Left cardiac atrium (tissue), 4 donors: ENCODE measurements at regions not wholly inside any gene's neighbourhood (a gene's known extent, or its start where the extent isn't known, plus 50 kb on each side); places are given as distances from the start of the nearest gene placed in this dataset.

Experiments
- ATAC-seq, 2 donors: fragments of 200-7000 bp; cut with Tn5 transposase; one replicate each; pipeline ENCODE4 v1.9.1; 2020; ENCODE audit warnings: mild to moderate bottlenecking in 2 of 2, moderate library complexity in 2 of 2
- DNase-seq: peaks from one replicate; pipeline ENCODE4 v3.0.0-alpha.2; 2020
- intact Hi-C, 2 donors: fragments of 100-400 bp; cut with DNase I; formaldehyde crosslinking; loops; one replicate each; pipeline versions ENCODE4 v1.14.1 to v1.15.1; 2022 to 2023
- donor health status: DM: no; HTN: yes; CAD: no.
- donor health status: DM: no; HTN: yes; CAD: no; lungs with severe emphysema.
- donor health status: DM: yes; HTN: yes; CAD: no.
- donor health status: Dilated cardiomyopathy.

DNA sequence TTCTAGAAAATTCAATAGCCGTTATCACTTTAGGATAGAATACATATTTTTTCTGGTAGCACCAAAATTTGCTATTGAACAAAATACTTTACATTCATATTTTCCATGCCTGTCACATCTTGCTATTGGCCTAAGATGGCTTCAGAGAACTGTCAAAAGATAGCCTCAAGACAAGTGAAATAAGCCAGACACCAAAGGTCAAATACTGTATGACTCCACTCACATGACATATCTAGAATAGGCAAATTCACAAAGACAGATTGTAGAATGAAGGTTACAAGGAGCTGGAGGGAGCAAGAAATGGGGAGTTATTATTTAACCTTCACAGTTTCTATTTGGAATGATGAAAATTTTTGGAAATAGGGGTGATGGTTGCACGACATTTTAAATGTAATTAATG is 223.7 kb upstream of the ZC3H12C start:
- ATAC-seq (no peak), DNase-seq (no peak)
- intact Hi-C loops: loop anchor here (5.0 to 10.0 kb wide), 2 partner anchors 1165 to 1172 kb away; no protein-coding TSS in a partner anchor

DNA sequence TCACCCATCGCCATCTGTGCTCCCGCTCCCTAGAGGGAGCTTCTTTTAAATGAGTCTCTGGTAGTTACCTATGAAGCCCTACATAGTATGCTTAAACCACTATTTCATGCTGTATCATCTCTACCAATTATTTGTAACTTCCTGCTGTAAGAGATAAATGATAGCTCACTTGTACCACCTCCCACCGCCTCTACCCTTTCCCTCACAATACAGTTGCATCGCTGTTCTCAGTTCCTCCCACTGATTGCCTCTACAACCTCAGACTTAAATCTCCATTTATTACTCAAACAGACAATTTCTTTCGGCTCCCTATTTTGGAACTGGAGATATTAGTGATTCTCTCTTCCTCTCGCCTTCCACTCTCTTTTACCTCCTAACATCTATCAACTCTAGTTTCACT is 222.9 kb upstream of the ZC3H12C start:
- DNase-seq (no peak), ATAC-seq (no peak)
- intact Hi-C loops: no loop called here

DNA sequence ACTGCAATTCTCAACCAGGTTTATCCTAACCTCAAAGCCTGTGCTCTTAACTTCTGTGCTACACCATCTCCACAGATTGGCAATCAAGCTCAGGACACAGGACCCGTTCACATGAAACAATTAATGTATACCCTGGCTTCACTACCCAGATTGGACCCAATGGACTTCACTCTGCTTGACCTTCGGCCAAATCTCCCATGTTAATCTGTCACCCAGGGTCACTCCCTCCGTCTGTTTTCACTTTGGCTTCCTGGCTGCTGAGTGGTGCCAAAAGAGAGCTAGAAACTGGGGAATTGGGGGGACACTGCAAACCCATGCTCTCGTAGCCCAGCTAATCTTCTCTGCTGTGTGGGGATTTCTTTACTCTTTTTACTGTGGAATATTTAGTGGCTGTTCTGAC is 216.1 kb upstream of the ZC3H12C start:
- intact Hi-C loops: no loop called here
- DNase-seq (no peak), ATAC-seq (no peak)

DNA sequence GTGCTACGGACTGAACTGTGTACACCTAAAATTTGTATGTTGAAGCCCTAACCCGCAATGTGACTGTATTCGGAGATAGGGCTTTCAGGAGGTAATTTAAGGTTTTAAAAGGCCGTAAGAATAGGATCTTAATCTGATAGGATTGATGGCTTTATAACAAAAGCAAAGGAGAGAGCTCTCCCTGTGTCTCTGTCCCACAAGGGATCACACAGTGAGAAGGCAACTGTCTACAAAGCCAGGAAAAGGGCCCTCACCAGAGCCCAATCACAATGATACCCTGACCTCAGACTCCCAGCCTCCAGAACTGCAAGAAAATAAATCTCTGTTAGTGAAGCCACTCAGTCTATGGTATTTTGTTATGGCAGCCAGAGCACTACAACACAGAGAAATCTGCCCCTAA is 208.7 kb upstream of the ZC3H12C start:
- intact Hi-C loops: no loop called here
- DNase-seq: no peak
- ATAC-seq: no peak

DNA sequence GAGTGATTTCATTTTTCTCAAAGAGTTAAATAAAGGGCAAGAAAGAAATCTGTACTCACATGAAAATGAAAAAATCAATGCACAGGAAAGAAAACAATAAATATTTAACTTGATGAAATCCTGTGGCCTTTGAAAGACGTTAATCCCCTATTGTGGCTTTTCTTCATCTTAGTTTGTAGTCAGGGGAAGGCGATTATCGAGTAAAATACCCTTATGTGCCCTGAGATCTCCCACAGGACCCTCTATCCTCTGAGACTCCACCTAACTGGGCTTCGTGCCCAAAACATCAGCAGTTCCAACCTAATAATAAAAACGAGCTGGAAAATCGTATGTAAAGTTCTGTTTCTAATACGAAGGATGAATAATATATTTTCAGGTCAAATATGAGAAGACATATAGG is 208.2 kb upstream of the ZC3H12C start:
- intact Hi-C loops: no loop called here

DNA sequence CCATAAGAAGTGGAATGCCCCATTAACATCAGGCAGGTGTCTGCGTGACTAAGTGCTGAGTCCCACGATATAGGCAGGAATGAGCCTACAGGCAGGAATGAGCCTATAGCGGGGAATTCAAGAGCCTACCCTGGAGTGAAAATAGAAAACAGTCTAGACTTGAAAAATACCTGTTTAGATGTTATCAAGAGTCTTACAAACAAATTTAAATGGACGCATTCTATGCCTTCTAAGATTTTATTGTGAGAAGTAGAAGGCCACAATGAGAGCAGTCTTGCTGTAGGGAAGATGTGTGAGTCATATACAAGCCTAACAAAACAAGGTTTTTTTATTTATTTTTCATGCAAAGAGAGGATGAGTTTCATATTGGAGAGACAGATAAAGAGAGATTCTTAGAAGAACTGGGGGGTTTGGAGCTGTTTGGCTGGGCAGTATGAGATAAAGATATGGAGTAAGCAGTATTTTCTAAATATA is 200.8 kb upstream of the ZC3H12C start:
- intact Hi-C loops: no loop called here
- DNase-seq (no peak), ATAC-seq (no peak)

More for the DNA sequence above, 208.2 kb upstream of the ZC3H12C start:
- ATAC-seq (no peak), DNase-seq (no peak)

DNA sequence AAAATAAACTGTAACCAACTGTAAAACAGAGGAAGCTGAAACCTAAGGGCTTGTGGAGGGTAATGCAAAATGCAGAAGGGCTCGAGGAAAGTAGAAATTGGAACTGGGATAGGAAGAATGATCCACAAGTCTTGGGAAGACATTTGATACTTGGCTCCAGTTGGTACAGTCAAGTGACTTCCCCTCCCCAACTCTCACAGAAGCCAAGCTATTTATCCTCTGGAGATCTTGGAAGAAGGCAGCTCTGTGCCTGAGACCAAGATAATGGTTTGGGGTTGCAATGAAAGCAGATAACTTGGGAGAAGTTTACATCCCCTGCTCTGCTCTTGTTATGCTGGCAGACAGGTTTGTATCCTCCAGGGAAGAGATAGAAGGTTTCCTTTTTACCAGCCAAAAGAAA is 198.9 kb upstream of the ZC3H12C start:
- intact Hi-C loops: no loop called here
- DNase-seq (no peak), ATAC-seq (no peak)

DNA sequence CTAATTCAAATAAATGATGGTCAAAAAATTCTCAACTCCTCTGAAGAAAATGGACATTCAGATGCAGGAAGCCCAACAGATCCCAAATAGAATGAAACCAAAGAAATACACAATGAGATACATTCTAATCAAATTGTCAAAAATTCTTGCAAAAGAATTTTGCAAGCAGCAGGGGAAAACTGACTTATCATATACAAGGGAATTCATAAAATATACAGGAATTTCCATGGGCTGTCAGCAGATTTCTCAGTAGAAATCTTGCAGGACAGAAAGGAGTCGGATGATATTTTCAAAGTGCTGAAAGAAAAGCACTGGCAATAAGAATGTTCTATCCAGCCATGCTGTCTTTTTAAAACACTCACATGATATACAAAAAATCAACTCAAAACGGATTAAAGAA is 194.6 kb upstream of the ZC3H12C start:
- intact Hi-C loops: no loop called here
- ATAC-seq (no peak), DNase-seq (no peak)

DNA sequence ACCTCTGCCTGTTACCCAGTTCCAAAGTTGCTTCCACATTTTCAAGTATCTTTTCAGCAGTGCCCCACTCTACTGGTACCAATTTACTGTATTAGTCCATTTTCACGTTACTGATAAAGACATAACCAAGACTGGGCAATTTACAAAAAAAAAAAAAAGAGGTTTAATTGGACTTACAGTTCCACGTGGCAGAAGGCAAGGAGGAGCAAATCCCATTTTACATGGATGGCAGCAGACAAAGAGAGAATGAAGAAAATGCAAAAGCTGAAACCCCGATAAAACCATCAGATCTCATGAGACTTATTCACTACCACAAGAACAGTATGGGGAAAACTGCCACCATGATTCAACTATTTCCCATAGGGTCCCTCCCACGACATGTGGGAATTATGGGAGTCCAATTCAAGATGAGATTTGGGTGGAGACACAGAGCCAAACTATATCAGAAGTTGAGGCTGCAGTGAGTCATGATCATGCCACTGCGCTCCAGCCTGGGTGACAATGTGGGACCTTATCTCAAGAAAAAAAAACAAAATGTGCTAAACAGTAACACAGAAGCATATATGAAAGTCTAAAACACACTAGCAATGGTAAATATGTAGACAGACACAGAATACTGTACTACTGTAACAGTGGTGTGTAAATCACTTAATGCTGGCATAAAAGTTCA is 190.3 kb upstream of the ZC3H12C start:
- no peak for DNase-seq
- no peak for ATAC-seq
- intact Hi-C loops: no loop called here

DNA sequence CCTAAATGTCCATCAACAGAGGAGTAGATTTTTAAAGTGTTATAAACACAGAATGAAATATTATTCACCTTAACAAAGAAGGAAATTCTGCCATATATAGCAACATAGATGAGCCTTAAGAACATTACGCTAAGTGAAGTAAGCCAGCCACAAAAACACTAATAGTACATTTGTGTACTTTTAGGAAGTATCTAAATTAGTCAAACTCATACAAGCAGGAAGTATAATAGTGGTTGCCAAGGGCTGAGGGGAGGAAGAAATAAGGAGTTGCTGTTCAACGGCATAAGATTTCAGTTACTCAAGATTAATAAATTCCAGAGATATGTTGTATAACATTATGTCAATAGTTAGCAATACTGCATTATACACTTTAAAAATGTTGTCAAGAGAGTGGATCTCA is 181.7 kb upstream of the ZC3H12C start:
- ATAC-seq (no peak), DNase-seq (no peak)
- intact Hi-C loops: no loop called here

DNA sequence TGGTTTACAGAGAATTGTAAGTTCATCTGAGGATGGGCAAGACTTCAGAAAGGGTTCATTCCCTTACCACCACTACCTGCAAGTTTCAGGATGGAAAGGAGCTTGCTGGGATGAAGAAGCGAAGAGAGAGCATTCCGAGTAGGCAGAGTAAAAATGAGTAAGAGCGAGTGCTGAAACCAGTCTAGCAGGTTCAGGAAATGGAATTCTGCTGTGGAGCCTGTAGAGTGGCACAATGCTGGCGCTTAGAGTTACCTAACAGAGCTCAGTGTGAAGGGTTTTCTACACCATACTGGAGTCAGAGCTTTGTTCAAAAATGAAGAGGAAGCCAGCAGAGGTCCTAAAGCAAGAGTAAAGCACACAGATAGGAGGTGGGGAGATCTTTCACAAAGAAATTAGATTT is 179.2 kb upstream of the ZC3H12C start:
- ATAC-seq: no peak
- no peak for DNase-seq
- intact Hi-C loops: no loop called here

DNA sequence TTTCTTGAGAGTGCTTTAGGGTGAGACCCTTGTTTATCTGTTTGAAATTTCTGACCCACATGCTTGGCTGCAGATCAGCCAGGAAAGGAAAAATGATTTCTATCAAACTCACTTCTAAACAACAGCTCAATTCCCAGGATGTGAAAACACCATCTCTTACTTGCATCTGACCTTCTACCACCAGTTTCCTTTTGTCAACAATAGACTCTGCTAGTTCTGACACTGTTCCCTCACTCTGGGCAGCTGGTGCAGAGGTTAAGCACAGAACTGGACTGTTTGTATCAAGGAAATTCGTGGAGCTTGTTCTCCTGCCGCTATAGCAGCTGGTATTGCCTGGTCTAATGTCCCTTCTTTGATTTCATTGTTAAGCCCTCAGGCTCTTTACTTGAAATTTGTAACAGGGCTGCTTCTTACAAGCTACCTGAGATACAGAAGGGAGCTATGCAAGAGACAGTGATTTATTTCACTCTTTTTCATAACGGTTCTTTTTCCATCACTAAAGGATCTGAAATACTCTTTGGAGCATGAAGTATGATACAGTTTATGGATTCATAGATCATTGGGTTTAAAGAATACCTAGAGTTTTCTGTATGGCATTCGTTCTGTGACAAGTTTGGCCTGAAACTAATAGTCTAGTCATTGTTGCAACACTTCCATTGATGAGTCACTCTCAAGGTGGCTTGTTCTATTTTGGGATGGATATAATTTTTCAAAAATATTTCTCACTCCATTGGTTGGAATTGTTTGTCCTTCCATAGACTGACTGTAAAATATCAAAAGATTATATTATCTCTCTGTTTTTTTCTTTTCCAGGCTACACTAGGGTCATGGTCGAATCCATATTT is 178.2 kb upstream of the ZC3H12C start:
- no peak for DNase-seq
- intact Hi-C loops: no loop called here
- ATAC-seq: peak in 1 of 2 donors; percentile 46

DNA sequence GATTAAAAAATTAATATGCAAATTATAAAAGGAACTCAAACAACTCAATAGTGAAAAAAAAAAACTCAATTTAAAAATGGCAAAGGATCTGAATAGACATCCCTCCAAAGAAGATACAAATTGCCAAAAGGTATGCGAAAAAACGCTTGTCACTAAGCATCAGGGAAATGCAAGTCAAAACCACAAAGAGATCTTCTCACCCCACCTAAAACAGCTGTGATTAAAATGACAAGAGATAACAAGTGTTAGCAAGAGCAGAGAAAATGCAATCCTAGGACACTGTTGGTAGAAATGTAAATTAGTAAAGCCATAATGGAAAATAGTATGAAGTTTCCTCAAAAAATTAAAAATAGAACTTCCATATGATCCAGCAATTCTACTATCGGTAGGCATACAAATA is 166.3 kb upstream of the ZC3H12C start:
- intact Hi-C loops: no loop called here
- DNase-seq: no peak
- ATAC-seq: no peak

DNA sequence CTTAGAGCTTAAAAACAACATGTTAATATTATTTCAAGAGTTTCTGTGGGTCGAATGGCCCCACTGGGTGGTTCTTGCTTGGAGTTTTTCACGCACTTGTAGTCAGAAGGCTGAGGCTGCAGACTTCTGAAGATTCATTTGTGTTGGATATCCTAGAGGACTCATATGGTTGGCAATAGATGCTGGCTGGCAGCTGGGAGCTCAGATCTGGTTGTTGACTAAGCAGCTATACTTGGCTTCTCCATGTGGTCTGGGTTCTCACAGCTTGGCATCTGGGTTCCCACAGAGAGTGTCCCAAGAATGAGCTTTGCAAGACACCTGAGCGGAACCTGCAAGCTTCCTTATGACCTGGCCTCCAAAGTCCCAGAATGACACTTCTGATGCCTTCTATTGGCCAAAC is 163.9 kb upstream of the ZC3H12C start:
- DNase-seq (no peak), ATAC-seq (no peak)
- intact Hi-C loops: no loop called here

DNA sequence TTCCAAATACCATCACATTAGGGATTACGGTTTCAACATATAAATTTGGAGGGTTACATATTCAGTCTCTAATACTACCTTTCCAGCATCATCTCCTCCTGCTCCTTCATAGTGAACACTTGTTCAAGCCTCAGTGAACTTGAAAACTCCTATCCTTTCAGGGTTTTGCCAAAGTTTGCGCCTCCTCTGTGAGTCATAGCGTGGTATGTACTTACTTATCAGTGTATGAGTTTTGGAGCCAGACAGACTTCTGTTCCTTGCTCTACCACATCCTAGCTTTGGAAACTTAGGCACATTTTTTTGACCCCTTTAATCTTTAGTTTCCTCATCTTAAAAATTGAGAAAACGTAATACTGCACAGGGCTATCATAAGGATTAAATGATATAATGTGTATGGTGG is 160.1 kb upstream of the ZC3H12C start:
- DNase-seq: no peak
- intact Hi-C loops: loop anchor here in 1 of 2 donors (10.0 kb wide), 1 partner anchor 78 kb away; no protein-coding TSS in a partner anchor
- peak in 1 of 2 donors; percentile 84 for ATAC-seq

DNA sequence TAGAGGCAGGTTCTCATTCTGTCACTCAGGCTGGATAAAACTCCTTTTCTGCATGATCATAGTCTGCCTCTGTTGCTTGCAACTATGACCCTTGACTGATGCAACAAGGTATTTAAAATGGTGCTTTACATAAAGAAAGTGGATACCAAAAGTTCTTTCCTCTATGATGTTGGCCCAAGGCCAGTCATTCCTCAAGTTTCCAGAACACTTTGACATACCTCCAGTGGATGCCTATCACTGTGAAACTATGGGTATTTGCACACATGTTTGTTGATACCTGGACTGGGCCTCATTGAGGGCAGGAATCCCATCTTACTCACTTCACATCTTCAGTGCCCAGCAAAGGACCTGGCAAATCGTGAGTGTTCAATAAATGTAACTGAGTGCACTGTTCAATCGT is 159.0 kb upstream of the ZC3H12C start:
- DNase-seq (no peak), ATAC-seq (no peak)
- intact Hi-C loops: loop anchor here in 1 of 2 donors (10.0 kb wide), 1 partner anchor 79 kb away; no protein-coding TSS in a partner anchor

DNA sequence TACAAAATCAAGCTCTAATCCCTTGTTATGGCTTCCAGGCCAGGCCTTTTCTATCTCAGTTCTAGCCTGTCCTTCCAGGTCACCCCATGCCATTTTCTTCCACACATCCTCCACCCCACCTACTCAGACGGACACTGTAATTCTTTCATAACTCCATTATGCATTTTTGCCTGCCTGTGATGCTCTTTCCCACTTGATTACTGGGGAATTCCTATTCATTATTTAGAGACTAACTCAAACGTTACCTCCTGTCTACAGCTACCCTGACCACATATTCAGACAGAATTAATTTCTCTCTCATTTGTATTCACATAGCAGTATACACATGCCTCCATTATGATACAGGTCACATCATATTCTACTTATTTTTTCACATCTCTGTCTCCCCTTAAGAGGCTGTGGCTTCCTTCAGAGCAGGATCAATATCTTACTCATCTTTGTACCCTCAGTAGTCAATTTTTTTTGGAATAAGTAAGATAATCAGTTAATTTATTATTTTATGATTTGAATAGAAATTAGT is 156.5 kb upstream of the ZC3H12C start:
- ATAC-seq: no peak
- no peak for DNase-seq
- intact Hi-C loops: loop anchor here in 1 of 2 donors (10.0 kb wide), 1 partner anchor 82 kb away; no protein-coding TSS in a partner anchor

DNA sequence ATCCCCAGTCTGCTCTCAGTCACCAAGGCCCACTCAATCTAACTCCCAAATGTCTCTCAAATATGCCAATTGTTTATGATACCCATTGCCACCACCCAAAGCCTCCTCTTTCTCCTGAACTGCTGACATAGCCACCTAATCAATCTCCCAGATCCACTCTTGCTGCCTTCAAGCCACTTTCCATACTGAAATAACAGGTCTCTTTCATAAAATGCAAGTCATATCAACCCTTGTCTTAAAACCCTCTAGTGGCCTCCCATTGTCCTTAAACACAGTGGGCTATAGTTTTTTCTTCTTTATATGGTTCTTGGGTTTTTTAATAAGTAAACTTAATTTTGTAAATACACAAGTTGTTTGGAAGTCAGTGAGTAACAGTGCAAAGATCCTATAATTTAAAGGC is 155.2 kb upstream of the ZC3H12C start:
- no peak for ATAC-seq

DNA sequence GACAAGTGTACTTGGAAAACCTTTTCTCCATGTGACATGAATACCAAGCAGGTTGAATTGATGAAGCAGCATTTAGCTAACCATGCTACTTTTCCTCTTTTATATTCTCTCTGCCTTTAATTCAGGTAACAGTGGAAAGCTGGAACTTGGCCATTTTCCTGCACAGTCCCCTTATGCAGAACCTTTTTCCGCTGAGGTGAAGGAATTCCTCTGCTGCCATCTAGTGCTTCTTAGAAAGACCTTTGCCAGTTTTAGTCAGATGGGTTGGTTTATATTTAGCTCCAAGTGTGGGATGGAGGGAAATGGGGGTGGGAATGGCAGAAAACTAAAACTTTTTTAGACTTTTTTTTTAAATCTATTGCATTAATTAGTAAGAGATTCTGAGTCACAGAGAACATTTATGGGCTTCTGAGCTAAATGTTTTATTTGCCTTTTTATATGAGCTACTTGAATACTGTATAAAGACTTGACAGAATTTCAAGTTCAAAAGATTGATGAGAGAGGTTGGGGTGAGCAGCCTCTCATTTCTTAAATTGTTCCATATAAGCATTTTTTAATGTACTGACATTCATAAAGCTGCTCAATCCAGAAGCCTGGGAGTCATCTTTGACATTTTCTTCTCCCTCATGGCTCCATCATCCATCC is 153.9 kb upstream of the ZC3H12C start:
- peak; percentile 77 to 86 for ATAC-seq
- intact Hi-C loops: loop anchor here in 1 of 2 donors (2.0 to 10.0 kb wide), 2 partner anchors 84 to 1240 kb away; no protein-coding TSS in a partner anchor

More for the DNA sequence above, 155.2 kb upstream of the ZC3H12C start:
- intact Hi-C loops: loop anchor here in 1 of 2 donors (2.0 to 10.0 kb wide), 2 partner anchors 83 to 1239 kb away; no protein-coding TSS in a partner anchor
- no peak for DNase-seq

More for the DNA sequence above, 153.9 kb upstream of the ZC3H12C start:
- DNase-seq: no peak
